Putamen (tissue), 1 donor: ENCODE measurements at regions not wholly inside any gene's neighbourhood (a gene's known extent, or its start where the extent isn't known, plus 50 kb on each side); places are given as distances from the start of the nearest gene placed in this dataset.
"Not testable (repeated sequence)": the region's sequence is repeated elsewhere in the genome, so short reads cannot be mapped to it uniquely, and the experiment has no call there.

Experiments used
- DNase-seq: peaks from one replicate; pipeline ENCODE4 v3.0.0-alpha.2; 2016; ENCODE audit warnings: low spot score

GRCh38 chr5:110304176-110304575 is 422.3 kb downstream of the TMEM232 start:
- no peak for DNase-seq

- no peak for DNase-seq
Measured at GRCh38 chr5:110306650-110307049, 419.8 kb downstream of the TMEM232 start.

GRCh38 chr5:110309222-110309621 is 417.2 kb downstream of the TMEM232 start:
- DNase-seq = no peak

GRCh38 chr5:110316566-110316965 is 409.9 kb downstream of the TMEM232 start:
- not testable (repeated sequence) for DNase-seq

GRCh38 chr5:110321117-110321516 is 405.4 kb downstream of the TMEM232 start:
- DNase-seq = no peak

GRCh38 chr5:110323357-110323756 is 403.1 kb downstream of the TMEM232 start:
- DNase-seq = no peak

- no peak for DNase-seq
Measured at GRCh38 chr5:110323832-110324231, 402.6 kb downstream of the TMEM232 start.

- peak; percentile 1 for DNase-seq
Measured at GRCh38 chr5:110324876-110325275, 401.6 kb downstream of the TMEM232 start.

- DNase-seq = no peak
Measured at GRCh38 chr5:110329955-110330525, 396.4 kb downstream of the TMEM232 start.

- DNase-seq = no peak
Measured at GRCh38 chr5:110333384-110333783, 393.1 kb downstream of the TMEM232 start.

GRCh38 chr5:110335361-110336066 is 391.0 kb downstream of the TMEM232 start:
- DNase-seq = no peak

GRCh38 chr5:110338341-110339083 is 388.0 kb downstream of the TMEM232 start:
- DNase-seq = no peak

GRCh38 chr5:110339399-110339798 is 387.1 kb downstream of the TMEM232 start:
- DNase-seq = no peak

- DNase-seq = no peak
Measured at GRCh38 chr5:110341836-110342235, 384.6 kb downstream of the TMEM232 start.

- no peak for DNase-seq
Measured at GRCh38 chr5:110342683-110343082, 383.8 kb downstream of the TMEM232 start.

GRCh38 chr5:110343616-110344015 is 382.9 kb downstream of the TMEM232 start:
- DNase-seq = no peak

- DNase-seq = no peak
Measured at GRCh38 chr5:110345623-110346022, 380.8 kb downstream of the TMEM232 start.

- DNase-seq = no peak
Measured at GRCh38 chr5:110346893-110347358, 379.5 kb downstream of the TMEM232 start.

- no peak for DNase-seq
Measured at GRCh38 chr5:110347781-110348180, 378.7 kb downstream of the TMEM232 start.

- no peak for DNase-seq
Measured at GRCh38 chr5:110351430-110351829, 375.0 kb downstream of the TMEM232 start.

GRCh38 chr5:110354311-110354710 is 372.2 kb downstream of the TMEM232 start:
- peak; percentile 35 for DNase-seq

GRCh38 chr5:110354915-110355644 is 371.4 kb downstream of the TMEM232 start:
- peak; percentile 10 for DNase-seq
